ENCODE measurements at regions not wholly inside any gene's neighbourhood (a gene's known extent, or its start where the extent isn't known, plus 50 kb on each side); places are given as distances from the start of the nearest gene placed in this dataset.

DNA sequence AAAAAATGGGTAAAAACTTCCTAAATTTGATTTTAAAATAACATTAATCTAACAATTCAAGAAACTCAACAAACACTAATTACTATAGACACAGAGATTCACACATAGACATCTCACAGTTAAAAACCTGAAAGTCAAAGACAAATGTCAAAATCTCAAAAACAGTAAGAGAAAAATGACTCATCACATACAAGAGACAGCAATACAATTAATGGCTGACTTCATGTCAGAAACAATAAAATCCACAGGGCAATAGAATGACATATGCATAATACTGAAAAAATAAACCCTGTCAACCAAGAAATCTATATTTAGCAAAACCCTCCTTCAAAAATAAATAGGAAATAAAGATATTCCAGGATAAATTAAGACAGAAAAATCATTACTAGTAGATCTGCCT, 200.4 kb downstream of the CEMIP2 start:
- TF ChIP-seq, protein P1, sequence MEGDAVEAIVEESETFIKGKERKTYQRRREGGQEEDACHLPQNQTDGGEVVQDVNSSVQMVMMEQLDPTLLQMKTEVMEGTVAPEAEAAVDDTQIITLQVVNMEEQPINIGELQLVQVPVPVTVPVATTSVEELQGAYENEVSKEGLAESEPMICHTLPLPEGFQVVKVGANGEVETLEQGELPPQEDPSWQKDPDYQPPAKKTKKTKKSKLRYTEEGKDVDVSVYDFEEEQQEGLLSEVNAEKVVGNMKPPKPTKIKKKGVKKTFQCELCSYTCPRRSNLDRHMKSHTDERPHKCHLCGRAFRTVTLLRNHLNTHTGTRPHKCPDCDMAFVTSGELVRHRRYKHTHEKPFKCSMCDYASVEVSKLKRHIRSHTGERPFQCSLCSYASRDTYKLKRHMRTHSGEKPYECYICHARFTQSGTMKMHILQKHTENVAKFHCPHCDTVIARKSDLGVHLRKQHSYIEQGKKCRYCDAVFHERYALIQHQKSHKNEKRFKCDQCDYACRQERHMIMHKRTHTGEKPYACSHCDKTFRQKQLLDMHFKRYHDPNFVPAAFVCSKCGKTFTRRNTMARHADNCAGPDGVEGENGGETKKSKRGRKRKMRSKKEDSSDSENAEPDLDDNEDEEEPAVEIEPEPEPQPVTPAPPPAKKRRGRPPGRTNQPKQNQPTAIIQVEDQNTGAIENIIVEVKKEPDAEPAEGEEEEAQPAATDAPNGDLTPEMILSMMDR (conservative IDR thresholded peaks at IDR 0.05; ENCODE audit: low read depth, low read length), result no peak
- TF ChIP-seq EZH2 (IDR thresholded peaks at IDR 0.05; ENCODE audit: low read length, unreplicated experiment) (no peak), EZH2phosphoT487 (IDR thresholded peaks at IDR 0.05; ENCODE audit: borderline replicate concordance, low read length) (no peak)

Data from PC-3 (cell line).